ENCODE measurements at regions not wholly inside any gene's neighbourhood (a gene's known extent, or its start where the extent isn't known, plus 50 kb on each side); places are given as distances from the start of the nearest gene placed in this dataset.

DNA sequence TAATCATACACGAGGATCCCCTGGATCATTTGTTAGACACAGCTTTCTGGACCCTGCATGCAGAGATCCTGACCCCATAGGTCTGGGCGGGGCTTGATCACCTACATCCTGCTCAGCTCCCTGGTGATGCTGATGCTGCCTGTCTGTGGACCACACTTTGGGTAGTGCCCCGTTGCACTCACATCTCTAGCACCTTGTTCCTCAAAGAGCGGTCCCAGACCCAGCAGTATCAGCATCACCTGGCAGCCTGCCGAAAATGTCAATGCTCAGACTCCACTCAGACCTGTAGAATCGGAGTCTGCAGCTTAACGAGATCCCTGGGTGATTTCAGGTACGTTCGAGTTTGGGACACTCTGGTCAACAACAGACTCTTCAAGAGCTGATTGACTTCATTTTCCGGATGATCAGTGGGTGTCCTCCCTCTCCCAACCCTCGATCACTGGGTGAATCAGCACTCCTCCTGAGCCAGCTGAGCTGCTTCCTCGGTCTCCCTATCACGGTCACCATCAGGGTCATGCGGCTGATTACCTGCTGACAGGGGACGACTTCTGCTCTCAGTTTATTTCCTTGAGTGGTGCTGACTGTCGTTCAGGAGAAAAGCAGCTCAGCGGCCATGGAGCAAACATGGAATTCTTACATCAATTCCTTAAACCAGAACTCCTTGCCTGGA, 150.6 kb upstream of the RAB12 start:
- H3K36me3 ChIP-seq (ENCODE audit: control insufficient read depth in 3 of 3, insufficient read depth in 3 of 3, low read length in 3 of 3): no peaks in the 10 kb centered on the region
- H3K27ac ChIP-seq (ENCODE audit: low read depth, low read length): no peak overlapping the region
- no peaks in the 10 kb centered on the region for H3K27me3 ChIP-seq (ENCODE audit: control insufficient read depth in 3 of 3, insufficient read depth in 3 of 3, low read length in 3 of 3)
- H3K4me1 ChIP-seq (ENCODE audit: control insufficient read depth in 3 of 3, insufficient read depth in 3 of 3, low read length in 3 of 3): no peaks in the 10 kb centered on the region
- H3K9me3 ChIP-seq (ENCODE audit: control insufficient read depth in 3 of 3, low read length in 3 of 3): no peaks in the 10 kb centered on the region
- H3K9ac ChIP-seq (ENCODE audit: low read depth in 1 of 3, low read length in 3 of 3): no peak overlapping the region
- H3K4me3 ChIP-seq (ENCODE audit: low read length in 3 of 3): no peak overlapping the region

DNA sequence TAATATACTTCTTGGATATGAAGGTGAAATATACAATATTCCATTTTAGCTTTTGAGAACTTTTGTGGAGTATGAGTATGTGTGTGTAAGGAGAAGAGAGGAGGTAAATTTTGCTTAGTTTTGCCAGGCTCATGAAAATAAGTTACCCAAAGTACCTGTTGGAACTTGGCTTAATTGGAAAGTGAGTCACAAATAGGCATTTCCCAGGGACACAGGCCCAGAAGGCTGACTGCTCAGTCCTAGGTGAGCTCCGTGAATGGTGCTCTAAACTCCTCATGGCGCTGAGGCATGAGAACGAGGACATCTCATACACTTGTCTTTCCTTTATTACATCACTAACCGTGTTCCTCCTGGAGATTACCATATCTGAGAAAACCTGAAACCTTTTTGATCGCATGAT, 148.5 kb upstream of the RAB12 start:
- no peaks in the 10 kb centered on the region for H3K4me1 ChIP-seq (ENCODE audit: control insufficient read depth in 3 of 3, insufficient read depth in 3 of 3, low read length in 3 of 3)
- H3K9me3 ChIP-seq (ENCODE audit: control insufficient read depth in 3 of 3, low read length in 3 of 3): no peaks in the 10 kb centered on the region
- no peak overlapping the region for H3K4me3 ChIP-seq (ENCODE audit: low read length in 3 of 3)
- H3K36me3 ChIP-seq (ENCODE audit: control insufficient read depth in 3 of 3, insufficient read depth in 3 of 3, low read length in 3 of 3): no peaks in the 10 kb centered on the region
- no peak overlapping the region for H3K27ac ChIP-seq (ENCODE audit: low read depth, low read length)
- no peaks in the 10 kb centered on the region for H3K27me3 ChIP-seq (ENCODE audit: control insufficient read depth in 3 of 3, insufficient read depth in 3 of 3, low read length in 3 of 3)
- no peak overlapping the region for H3K9ac ChIP-seq (ENCODE audit: low read depth in 1 of 3, low read length in 3 of 3)

DNA sequence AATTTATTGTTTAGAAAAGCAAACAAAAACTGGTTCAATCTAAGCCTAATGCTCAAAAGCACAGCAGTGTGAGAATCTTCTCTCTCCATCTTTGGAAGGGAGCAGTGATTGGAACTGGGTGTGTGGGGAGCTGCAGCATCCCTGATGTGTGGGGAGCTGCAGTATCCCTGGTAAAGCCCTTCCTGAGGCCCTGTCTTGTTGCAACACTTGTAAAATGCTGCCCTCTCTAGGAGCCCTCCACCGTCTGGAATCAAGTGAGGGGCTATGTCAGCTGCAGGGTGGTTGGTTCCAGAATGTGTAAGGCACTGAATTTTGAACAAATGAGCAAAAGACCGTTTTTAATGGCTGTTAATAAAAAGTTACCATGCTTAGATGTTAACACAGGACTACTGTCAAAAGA, 147.7 kb upstream of the RAB12 start:
- Histone ChIP-seq H3K4me3 (ENCODE audit: low read length in 3 of 3) (no peak overlapping the region), H3K36me3 (ENCODE audit: control insufficient read depth in 3 of 3, insufficient read depth in 3 of 3, low read length in 3 of 3) (no peaks in the 10 kb centered on the region), H3K4me1 (ENCODE audit: control insufficient read depth in 3 of 3, insufficient read depth in 3 of 3, low read length in 3 of 3) (no peaks in the 10 kb centered on the region), H3K27me3 (ENCODE audit: control insufficient read depth in 3 of 3, insufficient read depth in 3 of 3, low read length in 3 of 3) (peaks cover 0 to 2% (median 0%) of the 10 kb centered on the region in 3 donors), H3K9me3 (ENCODE audit: control insufficient read depth in 3 of 3, low read length in 3 of 3) (no peaks in the 10 kb centered on the region), H3K9ac (ENCODE audit: low read depth in 1 of 3, low read length in 3 of 3) (no peak overlapping the region), H3K27ac (ENCODE audit: low read depth, low read length) (no peak overlapping the region)

DNA sequence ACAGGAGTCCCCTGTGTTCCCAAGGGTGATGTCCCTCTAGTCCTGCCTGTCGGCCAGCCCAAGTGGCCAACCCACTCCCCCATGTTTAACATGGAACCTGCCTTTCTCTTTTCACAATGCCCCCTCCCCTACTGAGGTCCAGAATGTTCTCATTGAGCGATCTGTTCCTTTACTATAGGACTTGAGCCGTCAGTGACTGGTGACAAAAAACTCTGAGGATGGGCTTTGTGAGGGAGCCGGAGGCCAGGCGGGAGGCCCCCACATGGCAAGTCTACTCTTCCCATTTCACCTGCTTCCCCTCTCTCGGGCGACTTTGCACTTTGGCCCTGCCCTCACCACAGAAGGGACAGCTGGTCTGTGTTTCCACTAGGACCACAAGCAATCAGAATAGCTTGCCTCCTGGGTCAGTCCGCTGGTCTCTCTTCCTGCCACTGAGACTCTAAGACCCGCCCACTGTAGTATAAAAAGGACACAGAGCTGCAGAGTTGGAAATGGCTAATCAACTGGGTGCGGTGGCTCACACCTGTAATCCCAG, 146.5 kb upstream of the RAB12 start:
- Histone ChIP-seq H3K4me3 (ENCODE audit: low read length in 3 of 3) (no peak overlapping the region), H3K27me3 (ENCODE audit: control insufficient read depth in 3 of 3, insufficient read depth in 3 of 3, low read length in 3 of 3) (peaks cover 0 to 6% (median 0%) of the 10 kb centered on the region in 3 donors), H3K36me3 (ENCODE audit: control insufficient read depth in 3 of 3, insufficient read depth in 3 of 3, low read length in 3 of 3) (no peaks in the 10 kb centered on the region), H3K9ac (ENCODE audit: low read depth in 1 of 3, low read length in 3 of 3) (no peak overlapping the region), H3K4me1 (ENCODE audit: control insufficient read depth in 3 of 3, insufficient read depth in 3 of 3, low read length in 3 of 3) (no peaks in the 10 kb centered on the region), H3K9me3 (ENCODE audit: control insufficient read depth in 3 of 3, low read length in 3 of 3) (no peaks in the 10 kb centered on the region), H3K27ac (ENCODE audit: low read depth, low read length) (no peak overlapping the region)

DNA sequence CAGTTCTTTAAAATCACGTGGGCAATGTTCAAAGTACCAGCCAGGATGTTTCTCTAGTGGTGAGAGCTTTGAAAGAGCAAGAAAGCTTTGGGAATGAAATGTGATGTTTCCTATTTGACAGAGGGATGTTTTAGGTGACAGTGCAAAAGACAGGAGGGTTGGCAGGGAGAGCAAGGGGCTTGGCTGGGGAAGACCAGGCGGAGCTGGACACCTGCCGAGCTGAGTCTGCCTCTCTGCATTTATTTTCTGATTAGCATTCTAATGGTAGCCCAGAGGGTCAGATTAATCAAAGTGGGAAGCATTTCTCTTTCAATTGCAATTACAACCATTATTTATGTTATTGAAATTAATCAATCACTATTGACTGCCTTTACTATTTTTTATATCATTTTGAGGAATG, 145.4 kb upstream of the RAB12 start:
- Histone ChIP-seq H3K4me1 (ENCODE audit: control insufficient read depth in 3 of 3, insufficient read depth in 3 of 3, low read length in 3 of 3) (peaks cover 2 to 7% (median 5%) of the 10 kb centered on the region in 3 donors), H3K9me3 (ENCODE audit: control insufficient read depth in 3 of 3, low read length in 3 of 3) (no peaks in the 10 kb centered on the region), H3K9ac (ENCODE audit: low read depth in 1 of 3, low read length in 3 of 3) (no peak overlapping the region), H3K27me3 (ENCODE audit: control insufficient read depth in 3 of 3, insufficient read depth in 3 of 3, low read length in 3 of 3) (peaks cover 0 to 13% (median 7%) of the 10 kb centered on the region in 3 donors), H3K4me3 (ENCODE audit: low read length in 3 of 3) (no peak overlapping the region), H3K27ac (ENCODE audit: low read depth, low read length) (no peak overlapping the region), H3K36me3 (ENCODE audit: control insufficient read depth in 3 of 3, insufficient read depth in 3 of 3, low read length in 3 of 3) (no peaks in the 10 kb centered on the region)

DNA sequence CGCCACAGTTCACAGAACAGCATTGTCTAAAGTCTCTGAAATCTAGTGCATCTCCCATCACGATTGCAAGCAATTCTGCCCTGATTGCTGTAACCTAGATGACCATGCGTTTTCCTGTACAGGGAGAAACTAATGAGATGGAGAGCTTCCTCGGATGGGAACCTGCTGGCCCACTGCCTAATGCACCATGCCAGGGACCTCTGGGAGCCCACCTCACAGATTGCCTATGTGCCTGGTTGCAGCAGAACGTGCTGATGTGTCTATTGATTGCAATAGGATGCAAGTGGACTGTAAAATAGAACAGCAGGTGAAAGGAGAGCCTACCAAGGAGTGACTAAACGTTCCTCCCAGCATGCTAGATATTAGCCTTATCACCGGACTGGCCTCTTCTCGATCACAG, 141.0 kb upstream of the RAB12 start:
- H3K27ac ChIP-seq (ENCODE audit: low read depth, low read length): no peak overlapping the region
- H3K4me3 ChIP-seq (ENCODE audit: low read length in 3 of 3): no peak overlapping the region
- H3K9ac ChIP-seq (ENCODE audit: low read depth in 1 of 3, low read length in 3 of 3): no peak overlapping the region
- H3K27me3 ChIP-seq (ENCODE audit: control insufficient read depth in 3 of 3, insufficient read depth in 3 of 3, low read length in 3 of 3): peaks cover 0 to 21% (median 13%) of the 10 kb centered on the region in 3 donors
- H3K9me3 ChIP-seq (ENCODE audit: control insufficient read depth in 3 of 3, low read length in 3 of 3): no peaks in the 10 kb centered on the region
- H3K36me3 ChIP-seq (ENCODE audit: control insufficient read depth in 3 of 3, insufficient read depth in 3 of 3, low read length in 3 of 3): no peaks in the 10 kb centered on the region
- peaks cover 13 to 16% (median 15%) of the 10 kb centered on the region in 3 donors for H3K4me1 ChIP-seq (ENCODE audit: control insufficient read depth in 3 of 3, insufficient read depth in 3 of 3, low read length in 3 of 3)

DNA sequence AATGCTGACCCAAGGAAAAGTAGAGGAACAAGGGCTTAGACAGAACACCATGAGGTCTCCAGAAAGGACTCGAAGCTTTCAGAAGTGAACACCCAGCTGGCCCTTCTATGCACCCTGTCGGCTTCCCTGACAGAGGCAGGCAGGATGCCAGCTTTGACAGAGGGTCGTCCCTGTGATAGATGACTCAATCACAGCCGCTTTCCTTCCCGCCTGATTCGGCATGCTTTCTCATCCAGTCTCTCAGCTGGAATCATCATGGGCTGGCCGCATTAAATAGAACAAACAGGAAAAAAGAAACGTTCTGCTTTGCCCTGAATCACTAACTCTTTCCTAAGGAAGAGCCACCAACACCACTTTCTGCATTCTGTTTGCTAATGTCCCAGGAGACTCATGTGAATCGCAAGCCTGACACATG, 140.3 kb upstream of the RAB12 start:
- H3K4me3 ChIP-seq (ENCODE audit: low read length in 3 of 3): no peak overlapping the region
- no peaks in the 10 kb centered on the region for H3K36me3 ChIP-seq (ENCODE audit: control insufficient read depth in 3 of 3, insufficient read depth in 3 of 3, low read length in 3 of 3)
- H3K27ac ChIP-seq (ENCODE audit: low read depth, low read length): no peak overlapping the region
- peak overlapping the region in 1 of 3 donors; percentile 25 for H3K9ac ChIP-seq (ENCODE audit: low read depth in 1 of 3, low read length in 3 of 3)
- peaks cover 13 to 16% (median 15%) of the 10 kb centered on the region in 3 donors for H3K4me1 ChIP-seq (ENCODE audit: control insufficient read depth in 3 of 3, insufficient read depth in 3 of 3, low read length in 3 of 3)
- no peaks in the 10 kb centered on the region for H3K9me3 ChIP-seq (ENCODE audit: control insufficient read depth in 3 of 3, low read length in 3 of 3)
- H3K27me3 ChIP-seq (ENCODE audit: control insufficient read depth in 3 of 3, insufficient read depth in 3 of 3, low read length in 3 of 3): peaks cover 0 to 21% (median 13%) of the 10 kb centered on the region in 3 donors

DNA sequence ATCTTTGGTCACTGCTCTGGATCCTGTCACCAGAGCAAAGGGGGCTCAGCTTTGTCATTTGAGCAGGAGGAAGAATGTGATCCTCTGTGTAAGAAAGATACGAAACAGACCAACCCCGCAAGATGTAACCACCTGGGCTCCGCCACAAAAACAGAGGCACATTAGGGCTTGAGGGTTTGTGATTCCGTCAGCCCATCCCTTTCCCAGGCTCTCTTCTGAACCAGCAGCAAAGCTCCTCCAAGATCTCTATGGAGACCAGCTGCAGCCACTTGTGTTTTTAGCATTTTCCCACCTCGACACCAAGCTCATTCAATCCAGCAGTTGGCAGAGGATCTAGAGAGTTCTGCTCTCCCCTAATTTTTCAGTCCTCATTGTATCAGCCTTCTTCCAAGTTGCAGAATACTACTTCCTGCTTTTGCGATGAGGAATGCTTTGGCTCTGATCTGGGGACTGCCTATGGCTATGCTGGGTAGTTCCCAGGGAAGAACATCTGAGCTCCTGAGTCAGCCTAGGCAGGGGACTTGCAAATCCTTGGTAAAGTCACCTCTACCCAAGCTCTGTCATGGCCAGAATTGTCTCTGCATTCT, 139.6 kb upstream of the RAB12 start:
- Histone ChIP-seq H3K27ac (ENCODE audit: low read depth, low read length) (no peak overlapping the region), H3K27me3 (ENCODE audit: control insufficient read depth in 3 of 3, insufficient read depth in 3 of 3, low read length in 3 of 3) (peaks cover 0 to 21% (median 13%) of the 10 kb centered on the region in 3 donors), H3K4me3 (ENCODE audit: low read length in 3 of 3) (no peak overlapping the region), H3K4me1 (ENCODE audit: control insufficient read depth in 3 of 3, insufficient read depth in 3 of 3, low read length in 3 of 3) (peaks cover 13 to 16% (median 15%) of the 10 kb centered on the region in 3 donors), H3K9ac (ENCODE audit: low read depth in 1 of 3, low read length in 3 of 3) (no peak overlapping the region), H3K36me3 (ENCODE audit: control insufficient read depth in 3 of 3, insufficient read depth in 3 of 3, low read length in 3 of 3) (no peaks in the 10 kb centered on the region), H3K9me3 (ENCODE audit: control insufficient read depth in 3 of 3, low read length in 3 of 3) (no peaks in the 10 kb centered on the region)

DNA sequence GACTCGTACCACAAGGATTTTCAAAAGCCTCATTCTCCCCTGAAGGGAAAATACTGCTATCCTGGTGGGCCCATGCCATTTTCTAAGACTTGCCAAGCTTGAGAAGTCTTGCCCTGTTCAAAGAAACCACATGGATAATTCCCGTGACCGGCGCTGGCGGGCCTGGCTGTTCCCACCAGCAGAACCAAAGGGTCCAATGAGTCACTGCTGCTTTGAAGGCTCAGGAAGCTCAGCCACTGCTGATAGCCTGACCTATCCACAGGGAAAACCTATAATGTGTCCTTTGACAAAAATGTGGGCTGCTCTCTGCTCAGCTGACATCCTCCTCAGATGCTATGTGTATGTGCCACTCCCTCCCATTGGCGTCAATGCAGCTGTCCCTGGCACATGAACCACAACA, 137.9 kb upstream of the RAB12 start:
- Histone ChIP-seq H3K9me3 (ENCODE audit: control insufficient read depth in 3 of 3, low read length in 3 of 3) (no peaks in the 10 kb centered on the region), H3K4me1 (ENCODE audit: control insufficient read depth in 3 of 3, insufficient read depth in 3 of 3, low read length in 3 of 3) (peaks cover 13 to 16% (median 15%) of the 10 kb centered on the region in 3 donors), H3K27me3 (ENCODE audit: control insufficient read depth in 3 of 3, insufficient read depth in 3 of 3, low read length in 3 of 3) (peaks cover 0 to 21% (median 13%) of the 10 kb centered on the region in 3 donors), H3K27ac (ENCODE audit: low read depth, low read length) (no peak overlapping the region), H3K36me3 (ENCODE audit: control insufficient read depth in 3 of 3, insufficient read depth in 3 of 3, low read length in 3 of 3) (no peaks in the 10 kb centered on the region), H3K9ac (ENCODE audit: low read depth in 1 of 3, low read length in 3 of 3) (no peak overlapping the region), H3K4me3 (ENCODE audit: low read length in 3 of 3) (no peak overlapping the region)

DNA sequence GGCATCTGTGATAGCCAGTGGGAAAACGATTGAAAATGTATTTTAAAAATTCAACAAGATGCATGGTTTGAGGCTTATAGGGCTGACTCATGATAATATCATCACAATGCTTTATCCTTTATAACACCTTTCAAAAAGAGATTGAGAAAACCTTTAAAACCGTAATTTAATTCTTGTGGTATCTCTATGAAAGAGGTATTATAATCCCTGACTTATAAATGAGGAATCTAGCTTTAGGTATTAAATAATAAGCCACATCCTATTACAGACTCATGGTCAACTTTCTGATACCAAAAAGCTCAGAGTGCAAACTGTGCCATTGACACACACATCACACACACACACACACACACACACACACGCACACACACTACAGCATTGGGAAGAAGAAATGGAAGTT, 134.6 kb upstream of the RAB12 start:
- peaks cover 0 to 9% (median 8%) of the 10 kb centered on the region in 3 donors for H3K27me3 ChIP-seq (ENCODE audit: control insufficient read depth in 3 of 3, insufficient read depth in 3 of 3, low read length in 3 of 3)
- H3K4me1 ChIP-seq (ENCODE audit: control insufficient read depth in 3 of 3, insufficient read depth in 3 of 3, low read length in 3 of 3): peaks cover under 1 to 5% (median 4%) of the 10 kb centered on the region in 3 donors
- H3K9me3 ChIP-seq (ENCODE audit: control insufficient read depth in 3 of 3, low read length in 3 of 3): no peaks in the 10 kb centered on the region
- no peak overlapping the region for H3K9ac ChIP-seq (ENCODE audit: low read depth in 1 of 3, low read length in 3 of 3)
- no peak overlapping the region for H3K4me3 ChIP-seq (ENCODE audit: low read length in 3 of 3)
- H3K36me3 ChIP-seq (ENCODE audit: control insufficient read depth in 3 of 3, insufficient read depth in 3 of 3, low read length in 3 of 3): no peaks in the 10 kb centered on the region
- H3K27ac ChIP-seq (ENCODE audit: low read depth, low read length): no peak overlapping the region
